T47D (cell line): ENCODE measurements at regions not wholly inside any gene's neighbourhood (a gene's known extent, or its start where the extent isn't known, plus 50 kb on each side); places are given as distances from the start of the nearest gene placed in this dataset.

Experiments used
- DNase-seq, 2 experiments: peaks; one replicate each; pipeline versions ENCODE4 v3.0.0 to v3.0.0-alpha.2; 2011 to 2012; ENCODE audit warnings: low read depth in 1 of 2, low spot score in 1 of 2
- JUND ChIP-seq: IDR thresholded peaks from 2 replicates; pipeline ENCODE4 v1.6.1; 2012; ENCODE audit warnings: low read depth
- in situ Hi-C: cut with HindIII; loops from 2 replicates; pipeline ENCODE4 v1.10.0; 2016; ENCODE audit warnings: low sequenced_read_pairs, low pct_unique_long_range_greater_than_20kb

GRCh38 chr3:10764259-10765051 lies 51.6 kb upstream of the SLC6A11 start:
- no peak for TF ChIP-seq JUND
- in situ Hi-C loops: no loop called here
- no peak for DNase-seq

GRCh38 chr3:10766049-10766705 lies 49.9 kb upstream of the SLC6A11 start:
- DNase-seq: no peak
- TF ChIP-seq JUND: no peak
- in situ Hi-C loops: no loop called here
